ENCODE measurements at regions not wholly inside any gene's neighbourhood (a gene's known extent, or its start where the extent isn't known, plus 50 kb on each side); places are given as distances from the start of the nearest gene placed in this dataset.

GRCh38 chr6:126886106-126886505 is 232.4 kb upstream of the RSPO3 start:
- no peak for TF ChIP-seq POLR2A (IDR thresholded peaks at IDR 0.05)
- no peak for TF ChIP-seq CTCF (IDR thresholded peaks at IDR 0.05)
- no peak for TF ChIP-seq POLR2AphosphoS5 (IDR thresholded peaks at IDR 0.05)
